GM04503 (cell line): ENCODE measurements at regions not wholly inside any gene's neighbourhood (a gene's known extent, or its start where the extent isn't known, plus 50 kb on each side); places are given as distances from the start of the nearest gene placed in this dataset.
"Not testable (repeated sequence)": the region's sequence is repeated elsewhere in the genome, so short reads cannot be mapped to it uniquely, and the experiment has no call there.

Experiments
- DNase-seq: peaks from one replicate; pipeline ENCODE4 v3.0.0-alpha.2; 2012; ENCODE audit warnings: low read depth

DNA sequence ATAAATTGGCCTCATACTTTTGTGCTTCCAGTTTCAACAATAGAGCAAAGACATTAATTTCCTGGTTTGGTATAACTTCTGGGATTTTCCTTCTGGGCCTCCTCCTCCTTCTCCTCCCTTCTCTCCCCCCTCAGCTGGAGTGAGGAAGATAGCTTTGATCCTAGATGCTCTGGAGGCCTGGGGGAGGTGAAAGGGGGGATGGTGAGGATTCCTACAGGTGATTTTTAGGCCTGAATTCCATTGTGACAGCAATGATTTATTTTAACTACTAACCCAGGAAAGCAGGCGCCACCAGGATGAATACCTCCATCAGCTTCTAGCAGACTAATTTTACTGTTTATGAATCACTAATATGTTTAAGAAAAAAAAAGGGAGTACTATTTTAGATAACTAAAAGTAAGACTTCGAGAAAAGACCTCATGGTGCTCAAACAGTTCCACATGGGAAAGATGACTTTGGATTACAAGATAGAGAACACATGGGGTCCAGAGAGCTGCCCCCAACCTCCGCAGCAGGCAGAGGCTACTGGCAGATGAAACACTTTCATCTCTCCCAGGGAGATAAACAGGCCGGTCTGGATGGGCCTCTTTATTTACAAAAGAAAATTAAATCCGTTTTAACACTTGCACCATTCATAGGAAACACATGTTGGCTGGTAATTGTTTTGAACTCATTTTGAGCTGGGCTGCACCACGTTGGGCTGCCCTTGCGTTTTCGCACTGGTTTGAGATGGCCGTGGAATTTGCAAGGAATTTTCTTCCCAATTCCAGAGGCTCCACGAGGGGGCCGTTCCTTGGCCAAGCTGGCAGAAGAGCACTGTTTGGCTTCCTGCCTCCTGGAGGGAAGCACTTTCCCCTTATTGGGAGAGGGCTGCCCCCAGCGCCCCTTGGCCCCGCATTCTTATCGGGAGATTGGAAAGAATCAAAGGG lies 125.1 kb upstream of the STX18 start:
- no peak for DNase-seq

GRCh38 chr4:4666187-4666586 lies 124.3 kb upstream of the STX18 start:
- DNase-seq, result no peak

DNA sequence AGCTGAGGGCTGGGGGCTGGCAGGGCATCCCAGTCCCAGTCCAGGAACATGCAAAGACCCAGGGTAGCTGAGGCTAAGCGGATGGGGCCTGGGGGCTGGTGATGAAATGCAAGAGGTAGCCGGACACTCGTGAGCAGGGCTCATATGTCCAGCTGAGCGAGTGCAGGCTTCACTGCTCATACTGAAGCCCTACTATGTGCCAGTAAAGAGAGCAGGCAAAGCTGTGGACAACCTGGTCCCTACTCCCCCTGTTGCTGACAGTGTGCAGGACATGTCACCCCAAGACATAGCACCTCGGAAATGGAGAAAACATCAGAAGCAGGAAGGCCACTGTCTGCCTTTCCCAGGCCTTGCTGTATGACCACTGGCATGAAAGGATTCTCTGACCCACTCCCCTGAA lies 122.4 kb upstream of the STX18 start:
- DNase-seq, result no peak

DNA sequence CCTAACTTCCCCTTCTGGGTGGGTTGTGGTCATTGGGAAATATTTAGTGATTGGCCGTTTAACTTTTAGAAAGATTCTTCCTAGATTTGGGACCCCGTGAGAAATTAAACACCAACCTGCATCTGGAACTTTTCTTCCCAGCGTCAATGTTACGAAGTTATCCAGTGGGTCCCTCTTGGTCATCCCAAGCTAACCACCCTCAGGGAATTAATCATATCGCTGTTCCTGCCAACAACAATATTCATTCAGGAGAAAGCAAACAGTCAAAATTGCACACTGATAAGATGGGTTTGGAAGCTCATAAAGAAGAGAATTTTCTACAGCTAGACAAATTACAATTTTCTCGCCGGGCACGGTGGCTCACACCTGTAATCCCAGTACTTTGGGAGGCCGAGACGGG lies 121.2 kb upstream of the STX18 start:
- DNase-seq, result no peak

DNA sequence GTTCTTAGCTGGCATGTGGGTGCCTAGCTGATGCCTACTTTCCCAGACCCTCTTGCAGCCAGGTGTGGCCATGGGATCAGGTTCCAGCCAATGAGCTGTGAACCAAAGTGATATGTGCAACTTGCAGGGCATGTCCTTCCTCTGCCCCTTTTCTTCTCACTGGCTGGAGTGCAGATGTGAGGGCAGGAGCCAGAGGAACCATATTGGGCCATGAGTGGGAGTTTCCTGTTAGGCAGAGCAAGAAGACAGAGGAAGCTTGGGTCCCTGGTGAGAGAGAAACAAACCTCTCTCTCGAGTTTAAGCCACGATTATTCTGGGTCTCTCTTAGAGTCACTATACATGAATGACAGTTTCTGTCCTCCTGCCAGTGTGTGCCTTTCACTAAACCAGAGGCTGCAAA lies 120.4 kb upstream of the STX18 start:
- DNase-seq, result no peak

DNA sequence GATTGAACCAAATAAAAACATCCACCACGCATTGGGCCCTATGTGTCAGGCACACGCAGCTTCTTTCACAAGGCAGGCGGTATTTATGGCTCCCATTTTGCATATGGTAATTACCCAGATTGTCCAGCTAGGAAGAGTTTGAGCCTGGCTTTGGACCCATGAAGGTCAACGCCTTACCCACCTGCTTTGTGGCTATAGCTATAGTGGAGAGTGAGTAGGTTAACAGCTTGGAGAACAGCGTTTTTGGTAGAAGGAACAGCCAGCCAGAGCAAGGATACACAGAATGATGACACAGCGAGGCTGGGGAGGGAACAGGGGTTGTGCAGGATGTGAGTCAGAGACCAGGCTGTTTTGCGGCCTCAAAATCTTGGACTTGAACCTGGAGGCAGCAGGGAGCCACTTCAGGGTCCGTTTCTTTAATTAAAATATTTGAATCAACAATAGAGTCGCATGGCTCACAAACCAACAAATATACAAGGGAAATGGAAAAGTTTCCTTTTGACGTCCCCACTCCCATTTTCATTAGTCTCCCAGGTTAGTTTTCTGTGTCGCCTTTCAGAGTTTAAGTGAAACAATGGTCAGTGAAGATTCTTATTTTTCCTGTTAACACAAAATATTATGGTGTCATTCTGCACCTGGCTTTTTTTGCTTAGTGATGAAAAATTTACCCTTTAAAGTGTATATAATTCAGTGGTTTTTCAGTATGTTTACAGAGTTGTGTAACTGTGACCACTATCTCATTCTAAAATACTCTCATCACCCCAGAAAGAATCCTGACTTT lies 118.2 kb upstream of the STX18 start:
- DNase-seq, result peak; percentile 70

DNA sequence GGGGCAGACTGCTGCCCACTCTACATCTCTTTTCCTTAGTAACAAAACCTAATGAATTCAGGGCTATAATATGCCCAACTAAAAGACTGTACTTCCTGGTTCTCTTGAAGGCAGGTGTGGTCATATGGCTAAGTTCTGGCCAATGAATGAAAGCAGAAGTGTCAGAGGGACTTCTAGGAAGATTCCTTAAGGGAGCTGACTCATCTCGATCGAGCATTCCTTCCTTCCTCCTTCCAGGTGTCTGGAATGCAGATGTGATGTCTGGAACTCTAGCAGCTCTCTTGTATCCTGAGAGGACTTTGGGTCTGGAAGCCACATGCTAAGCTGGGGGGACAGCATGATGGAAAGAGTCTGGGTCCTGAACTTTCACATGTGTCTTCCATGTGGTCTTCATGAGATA lies 116.2 kb upstream of the STX18 start:
- DNase-seq, result no peak

- DNase-seq, result no peak
Measured at GRCh38 chr4:4656977-4657376, 115.1 kb upstream of the STX18 start.

DNA sequence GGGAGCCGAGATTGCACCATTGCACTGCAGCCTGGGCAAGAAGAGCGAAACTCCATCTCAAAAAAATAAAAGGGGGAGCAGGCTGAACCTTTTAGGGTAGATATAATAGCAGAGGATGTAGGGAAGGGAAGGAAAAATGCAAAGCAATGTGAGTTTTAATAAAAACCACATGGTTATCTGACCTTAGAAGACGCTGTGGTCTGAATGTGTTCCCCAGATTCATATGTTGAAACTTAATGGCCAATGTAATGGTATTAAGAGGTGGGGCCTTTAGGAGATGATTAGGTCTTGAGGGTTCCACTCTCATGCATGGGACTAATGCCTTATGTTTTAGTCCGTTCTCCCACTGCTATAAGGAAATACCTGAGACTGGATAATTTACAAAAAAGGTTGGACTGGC lies 114.1 kb upstream of the STX18 start:
- DNase-seq, result no peak

DNA sequence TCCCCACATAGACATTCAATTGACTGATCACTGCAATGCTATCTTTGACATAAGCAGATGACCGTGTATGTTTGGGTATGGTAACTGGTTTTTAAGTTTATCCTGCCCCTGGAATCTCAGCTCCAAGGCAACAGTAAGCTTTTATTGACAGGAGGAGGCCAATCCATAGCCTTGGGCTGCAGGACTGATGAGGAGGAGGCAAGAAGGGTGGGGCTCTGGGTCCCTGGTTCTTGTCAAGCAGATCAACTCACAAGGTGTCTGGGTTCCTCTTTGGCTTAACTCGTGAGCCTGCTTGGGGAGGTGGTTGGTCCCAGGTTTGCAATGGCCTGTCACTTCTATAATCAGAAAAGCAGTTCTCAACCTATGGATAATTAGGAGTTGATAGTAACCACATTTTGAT lies 113.2 kb upstream of the STX18 start:
- DNase-seq, result no peak

DNA sequence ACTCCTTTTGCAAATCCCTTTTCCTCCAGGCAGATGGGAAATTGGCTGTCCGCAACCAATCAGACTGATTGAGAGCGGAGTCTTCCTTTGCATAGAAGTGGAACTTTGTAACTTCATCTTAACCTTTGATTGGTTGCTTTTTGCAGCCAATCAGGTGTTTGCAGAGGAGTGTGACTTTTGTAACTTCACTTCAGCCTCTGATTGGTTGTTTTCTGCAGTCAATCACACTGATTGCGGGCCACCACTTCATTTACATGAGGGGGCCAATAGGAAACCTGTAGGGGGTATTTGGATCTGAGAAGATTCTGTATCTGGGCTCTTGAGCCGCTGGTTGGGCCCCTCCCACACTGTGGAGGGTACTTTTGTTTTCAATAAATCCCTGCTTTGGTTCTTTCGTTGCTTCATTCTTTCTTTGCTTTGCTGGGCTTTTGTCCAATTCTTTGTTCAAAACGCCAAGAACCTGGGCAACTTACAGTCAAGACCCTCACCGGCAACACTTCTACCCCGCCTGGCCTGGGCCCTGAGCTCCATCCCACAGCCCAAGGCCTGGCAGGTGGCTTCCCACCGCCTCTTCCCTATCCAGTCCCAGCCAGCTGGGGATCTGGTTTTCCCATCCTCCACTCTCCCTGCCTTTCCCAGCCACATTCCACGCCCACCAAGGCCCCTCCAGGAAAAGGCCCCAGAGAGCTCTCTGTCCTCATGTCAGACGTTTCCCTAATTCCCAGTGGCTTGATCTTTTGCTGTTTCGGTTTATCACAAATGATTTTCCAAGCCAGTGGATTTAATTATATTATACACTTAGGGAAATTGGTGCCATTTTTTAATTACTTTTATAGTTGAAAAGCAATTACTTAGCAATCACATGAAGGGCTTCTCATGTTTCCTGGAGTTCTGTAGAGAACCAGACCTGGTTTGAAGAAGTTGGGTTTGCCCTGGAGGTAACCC lies 110.2 kb upstream of the STX18 start:
- no peak for DNase-seq

GRCh38 chr4:4647041-4647440 lies 105.2 kb upstream of the STX18 start:
- peak; percentile 37 for DNase-seq

- no peak for DNase-seq
Measured at GRCh38 chr4:4645743-4646142, 103.9 kb upstream of the STX18 start.

DNA sequence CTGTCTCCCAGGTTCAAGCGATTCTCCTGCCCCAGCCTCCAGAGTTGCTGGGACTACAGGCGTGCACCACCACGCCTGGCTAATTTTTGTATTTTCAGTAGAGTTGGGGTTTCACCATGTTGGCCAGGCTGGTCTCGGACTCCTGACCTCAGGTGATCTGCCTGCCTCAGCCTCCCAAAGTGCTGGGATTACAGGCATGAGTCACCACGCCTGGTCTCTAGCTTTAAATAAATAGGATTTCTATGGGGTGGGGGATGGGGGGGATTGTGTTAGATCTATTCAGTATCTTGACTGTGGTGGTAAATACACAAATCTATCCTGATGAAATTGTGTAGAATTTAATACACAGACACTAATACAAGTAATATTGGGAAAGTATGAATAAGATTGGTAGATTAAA lies 102.4 kb upstream of the STX18 start:
- DNase-seq, result not testable (repeated sequence)

DNA sequence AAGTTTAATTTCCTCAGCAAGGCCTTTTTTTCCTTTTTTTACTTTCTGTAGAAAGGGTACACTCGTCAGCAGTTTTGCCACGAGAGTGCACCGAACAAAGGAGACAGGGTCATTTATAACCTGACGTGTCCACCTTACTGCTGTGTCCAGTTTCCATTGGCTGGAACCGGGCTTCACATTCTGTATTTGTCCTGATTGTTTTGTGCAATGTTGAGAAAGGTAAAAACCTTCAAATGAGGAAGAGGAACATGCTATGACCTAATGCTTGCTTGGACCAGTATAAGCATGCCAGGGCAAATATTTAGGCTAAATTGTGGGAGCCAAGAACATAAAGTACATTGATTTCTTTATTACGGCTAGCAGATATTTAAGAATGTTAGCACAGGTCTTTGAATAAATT lies 101.9 kb upstream of the STX18 start:
- DNase-seq, result not testable (repeated sequence)

DNA sequence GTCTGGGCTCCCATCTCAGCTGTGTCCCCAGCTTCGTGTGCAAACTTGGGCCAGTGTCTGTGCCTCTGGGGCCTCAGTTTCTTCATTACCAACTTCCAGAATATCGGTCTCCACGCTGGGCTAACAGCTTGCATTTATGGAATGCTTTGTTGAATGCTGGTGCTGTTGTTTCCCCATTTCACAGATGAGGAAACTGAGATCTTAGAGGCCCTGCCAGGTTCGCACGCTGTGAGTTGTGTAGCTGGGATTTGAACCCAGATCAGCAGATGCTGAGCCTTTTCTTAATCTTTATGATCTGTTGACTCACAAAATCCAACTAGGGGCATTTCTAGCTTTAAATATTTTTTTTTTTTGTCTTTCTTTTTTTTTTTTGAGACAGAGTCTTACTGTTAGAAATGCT lies 101.5 kb upstream of the STX18 start:
- DNase-seq, result no peak

DNA sequence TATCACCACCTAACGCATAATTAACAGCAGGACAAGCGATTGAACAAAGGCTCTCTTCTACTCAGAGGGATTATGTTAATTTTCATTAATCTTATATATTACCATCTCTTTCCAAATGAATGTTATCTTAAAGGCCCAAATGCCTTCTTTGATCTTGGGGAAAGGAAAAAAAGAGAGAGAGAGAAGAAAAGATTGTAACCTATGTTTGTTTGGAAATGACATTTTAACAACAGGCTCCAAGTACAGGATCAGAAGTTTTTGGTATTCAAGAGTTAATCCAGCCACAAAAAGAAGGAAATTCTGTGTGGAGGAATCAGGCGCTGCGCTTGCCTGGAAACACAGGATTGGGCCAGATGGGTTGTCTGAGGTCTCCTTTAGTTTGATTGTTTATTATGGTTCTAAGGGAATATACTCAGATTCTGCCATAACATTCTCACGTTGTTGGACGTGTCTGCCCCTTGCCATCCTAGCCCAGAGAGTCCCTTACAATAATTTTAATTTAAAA lies 100.7 kb upstream of the STX18 start:
- DNase-seq, result no peak

DNA sequence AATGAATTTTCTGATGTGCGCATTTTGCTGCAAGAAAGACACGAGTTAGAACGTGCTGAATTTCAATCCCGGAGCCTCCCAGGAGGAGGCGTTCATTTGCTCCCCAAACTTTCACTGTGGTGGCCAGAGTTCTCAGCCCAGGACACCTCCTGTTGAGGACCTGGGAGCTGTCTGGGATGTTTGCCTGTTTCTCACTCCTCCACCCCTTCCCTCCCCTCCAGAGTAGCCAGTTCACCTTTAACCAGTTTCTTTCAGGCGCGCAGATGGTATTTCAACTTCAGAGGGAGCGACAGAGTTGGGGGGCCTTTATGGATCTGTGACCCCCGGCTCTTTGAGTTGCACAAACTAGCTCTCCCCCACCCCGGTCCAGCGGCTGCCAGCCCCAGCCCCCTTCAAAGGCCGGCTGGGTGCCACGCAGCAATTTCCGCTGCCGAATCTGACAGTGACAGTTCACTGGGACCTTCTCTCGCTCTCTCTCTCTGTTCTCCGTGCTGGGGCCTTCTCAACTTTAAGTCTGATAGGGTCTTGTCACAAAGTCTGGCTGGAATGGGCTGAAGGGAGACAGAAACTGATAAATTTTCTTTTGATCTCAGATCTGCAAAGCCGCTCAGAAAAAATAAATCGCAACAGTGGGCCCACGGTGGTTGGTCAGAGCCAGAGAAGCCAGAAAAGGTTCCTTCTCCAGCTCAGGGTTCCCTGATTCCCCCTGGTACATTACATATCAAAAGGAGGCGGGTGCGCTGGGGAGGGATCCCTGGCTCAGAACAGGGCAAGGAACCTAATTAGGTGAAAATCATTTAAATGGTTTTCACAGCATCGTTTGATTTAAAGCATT lies 100.0 kb upstream of the STX18 start:
- no peak for DNase-seq

GRCh38 chr4:4641254-4641653 lies 99.4 kb upstream of the STX18 start:
- no peak for DNase-seq

DNA sequence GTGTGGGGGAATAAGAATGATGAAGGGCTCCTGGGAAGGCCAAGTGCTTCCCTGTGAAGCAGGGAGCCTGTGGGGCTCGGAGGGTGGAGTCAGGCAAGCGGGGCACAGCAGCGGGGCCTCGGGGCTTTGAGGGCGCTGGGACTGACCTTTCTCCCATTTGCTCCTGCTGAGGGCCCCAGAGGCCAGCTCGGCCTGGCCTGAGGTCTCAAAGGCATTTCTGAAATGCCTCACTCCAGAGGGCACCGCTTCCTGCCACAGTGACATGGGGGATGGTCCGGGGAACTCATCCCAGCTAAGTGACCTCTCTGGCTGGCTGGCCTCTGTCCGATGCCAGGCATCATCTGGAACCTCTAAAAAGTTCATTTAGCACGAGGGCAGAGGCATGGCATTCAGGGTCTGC lies 98.8 kb upstream of the STX18 start:
- DNase-seq, result no peak

- no peak for DNase-seq
Measured at GRCh38 chr4:4639370-4639769, 97.5 kb upstream of the STX18 start.
